ENCODE measurements at regions not wholly inside any gene's neighbourhood (a gene's known extent, or its start where the extent isn't known, plus 50 kb on each side); places are given as distances from the start of the nearest gene placed in this dataset.
"Not testable (repeated sequence)": the region's sequence is repeated elsewhere in the genome, so short reads cannot be mapped to it uniquely, and the experiment has no call there.

GRCh38 chr12:17591005-17591681, 498.9 kb downstream of the RERGL start:
- FAIRE-seq (no peak), DNase-seq (ENCODE audit: insufficient read length, low spot score) (no peak)
- no peak for TF ChIP-seq POLR2A (IDR thresholded peaks at IDR 0.05; ENCODE audit: low read depth, low read length)

- FAIRE-seq (peak; percentile 75), DNase-seq (ENCODE audit: insufficient read length, low spot score) (peak; percentile 7)
- no peak for TF ChIP-seq POLR2A (IDR thresholded peaks at IDR 0.05; ENCODE audit: low read depth, low read length)
Measured at GRCh38 chr12:17588968-17589367, 501.0 kb downstream of the RERGL start.

DNA sequence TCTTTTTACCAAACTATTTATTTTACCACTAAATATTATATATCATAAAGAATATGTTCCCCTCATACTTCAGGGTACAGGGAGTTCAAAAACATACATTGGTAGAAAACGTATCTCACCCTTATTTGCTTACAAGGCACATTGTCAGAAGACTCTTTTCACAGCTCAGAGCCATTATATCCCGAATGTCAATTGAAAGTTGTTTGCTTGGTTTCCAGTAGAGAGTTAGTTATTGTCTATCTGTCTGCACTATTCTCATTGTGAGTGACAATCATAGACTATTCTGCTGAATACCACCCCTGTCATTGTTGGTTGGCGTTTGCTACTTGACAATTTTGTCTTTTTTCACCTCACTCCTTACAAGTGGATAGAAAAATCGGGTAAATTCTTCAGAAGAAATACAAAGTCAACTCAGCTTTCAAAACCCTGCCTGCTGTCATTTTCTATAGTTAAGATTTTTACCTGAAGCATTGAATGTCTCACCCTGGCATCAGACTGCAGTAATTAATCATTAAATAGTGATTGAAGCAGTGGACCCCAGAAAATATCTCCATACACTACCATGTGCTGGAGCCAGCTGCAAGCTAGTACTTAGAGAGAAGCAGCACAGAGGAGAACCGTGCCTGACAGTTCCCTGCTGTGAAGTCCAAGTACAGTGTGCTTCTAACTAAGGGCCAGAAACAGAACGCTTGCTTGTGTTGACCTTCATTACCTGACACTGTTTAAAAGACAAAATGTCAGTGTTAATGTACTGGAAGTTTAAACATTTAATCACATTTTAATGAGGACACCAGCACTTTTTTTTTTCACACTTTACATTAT, 510.6 kb downstream of the RERGL start:
- FAIRE-seq = peak; percentile 11
- TF ChIP-seq POLR2A (IDR thresholded peaks at IDR 0.05; ENCODE audit: low read depth, low read length) = no peak
- no peak for DNase-seq (ENCODE audit: insufficient read length, low spot score)

- DNase-seq (ENCODE audit: insufficient read length, low spot score) (no peak), FAIRE-seq (no peak)
- no peak for TF ChIP-seq POLR2A (IDR thresholded peaks at IDR 0.05; ENCODE audit: low read depth, low read length)
Measured at GRCh38 chr12:17577405-17577804, 512.6 kb downstream of the RERGL start.

- FAIRE-seq = no peak
- TF ChIP-seq POLR2A (IDR thresholded peaks at IDR 0.05; ENCODE audit: low read depth, low read length) = no peak
- no peak for DNase-seq (ENCODE audit: insufficient read length, low spot score)
Measured at GRCh38 chr12:17572250-17572649, 517.7 kb downstream of the RERGL start.

GRCh38 chr12:17571047-17571446, 518.9 kb downstream of the RERGL start:
- no peak for FAIRE-seq
- no peak for TF ChIP-seq POLR2A (IDR thresholded peaks at IDR 0.05; ENCODE audit: low read depth, low read length)
- DNase-seq (ENCODE audit: insufficient read length, low spot score) = no peak

- FAIRE-seq; DNase-seq (ENCODE audit: insufficient read length, low spot score): not testable (repeated sequence)
Measured at GRCh38 chr12:17564630-17565029, 525.4 kb downstream of the RERGL start.

DNA sequence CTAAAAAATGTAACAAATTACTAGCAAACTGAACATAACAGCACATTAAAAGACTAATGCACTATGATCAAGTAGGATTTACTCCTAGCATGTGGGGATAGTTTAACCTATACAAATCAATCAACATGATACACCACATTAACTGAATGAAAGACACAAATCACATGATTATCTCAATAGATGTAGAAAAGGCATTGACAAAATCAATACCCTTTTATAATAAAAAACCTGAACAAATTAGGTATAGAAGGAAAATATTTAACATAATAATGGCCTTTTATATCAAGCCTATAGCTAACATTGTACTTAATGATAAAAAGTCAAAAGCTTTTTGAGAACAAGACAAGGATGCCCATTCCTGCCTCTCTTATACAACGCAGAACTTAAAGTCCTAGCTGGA, 540.0 kb downstream of the RERGL start:
- no peak for TF ChIP-seq POLR2A (IDR thresholded peaks at IDR 0.05; ENCODE audit: low read depth, low read length)
- FAIRE-seq (no peak), DNase-seq (ENCODE audit: insufficient read length, low spot score) (no peak)

GRCh38 chr12:17540921-17541320, 549.1 kb downstream of the RERGL start:
- no peak for TF ChIP-seq POLR2A (IDR thresholded peaks at IDR 0.05; ENCODE audit: low read depth, low read length)
- FAIRE-seq (no peak), DNase-seq (ENCODE audit: insufficient read length, low spot score) (no peak)

DNA sequence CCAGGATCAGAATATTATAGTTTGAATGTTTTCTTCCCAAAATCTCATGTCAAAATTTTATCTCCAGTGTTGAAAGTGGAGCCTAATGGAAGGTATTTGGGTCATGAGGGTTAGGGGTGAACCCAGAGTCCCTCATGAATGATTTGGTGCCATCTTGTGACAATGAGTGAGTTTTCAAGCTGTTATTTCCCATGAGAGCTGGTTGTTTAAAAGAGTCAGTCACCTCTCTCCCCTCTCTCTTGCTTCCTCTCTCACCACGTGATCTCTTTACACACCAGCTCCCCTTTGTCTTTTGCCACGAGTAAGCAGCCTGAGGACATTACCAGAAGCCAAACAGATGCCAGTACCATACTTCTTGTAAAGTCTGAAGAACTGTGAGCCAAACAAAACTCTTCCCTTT, 561.6 kb downstream of the RERGL start:
- no peak for TF ChIP-seq POLR2A (IDR thresholded peaks at IDR 0.05; ENCODE audit: low read depth, low read length)
- DNase-seq (ENCODE audit: insufficient read length, low spot score) = no peak
- FAIRE-seq = no peak

DNA sequence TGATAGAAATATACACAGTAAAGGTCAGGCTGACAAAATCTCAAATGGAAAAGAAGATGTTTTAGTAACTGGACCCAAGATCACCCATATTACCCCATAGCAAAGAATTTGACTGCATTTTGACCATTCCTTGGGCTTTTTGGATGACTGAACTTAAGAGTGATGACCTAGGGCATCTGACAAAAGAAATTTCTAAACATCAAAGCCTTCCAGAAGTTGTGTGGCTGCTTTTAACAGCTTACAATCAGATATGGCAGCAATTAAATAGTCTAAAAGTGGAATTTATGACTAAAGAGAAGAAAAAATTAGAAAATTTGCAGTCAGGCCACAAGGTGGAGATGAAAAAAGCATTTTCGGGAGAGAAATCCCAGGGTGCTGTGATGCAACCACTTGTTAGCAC, 563.0 kb downstream of the RERGL start:
- DNase-seq (ENCODE audit: insufficient read length, low spot score) (no peak), FAIRE-seq (no peak)
- TF ChIP-seq POLR2A (IDR thresholded peaks at IDR 0.05; ENCODE audit: low read depth, low read length) = no peak

DNA sequence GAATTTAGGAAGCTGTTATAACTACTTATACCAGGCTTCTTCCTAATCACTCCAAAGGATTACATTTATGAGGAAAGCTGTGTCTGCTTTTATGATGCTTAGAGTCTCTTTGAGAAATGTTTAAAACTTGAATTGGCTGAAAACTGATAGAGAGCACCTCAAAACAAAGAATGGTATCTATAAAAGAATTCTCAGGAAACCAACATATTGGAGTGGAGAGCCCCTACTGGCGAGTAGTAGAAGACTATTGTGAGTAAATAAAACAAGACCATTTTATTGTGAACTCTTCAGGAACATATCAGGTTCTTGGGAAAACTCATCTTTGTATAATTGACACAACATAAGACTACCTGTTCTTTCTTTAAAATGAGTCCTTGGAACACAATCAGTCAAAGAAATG, 578.6 kb downstream of the RERGL start:
- TF ChIP-seq POLR2A (IDR thresholded peaks at IDR 0.05; ENCODE audit: low read depth, low read length) = no peak
- FAIRE-seq = no peak
- DNase-seq (ENCODE audit: insufficient read length, low spot score) = no peak

DNA sequence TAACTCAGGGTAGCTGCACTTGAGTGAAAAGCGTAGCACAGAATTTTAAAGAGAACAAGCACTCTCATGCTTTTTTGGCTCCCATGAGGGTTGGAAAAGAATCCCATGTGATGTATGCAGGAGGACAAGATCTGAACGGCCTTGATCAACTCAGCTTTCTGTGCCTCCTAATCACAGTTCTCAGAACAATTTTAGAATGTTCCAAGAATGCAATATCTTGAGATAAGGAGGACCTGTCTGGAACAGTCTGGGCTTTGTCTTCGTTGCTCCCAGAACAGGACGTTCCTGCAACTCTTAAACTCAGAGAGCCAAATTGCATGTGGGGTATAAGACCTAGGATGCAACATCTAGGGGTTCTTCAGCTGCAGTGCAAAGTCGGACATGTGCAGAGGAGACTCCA, 582.7 kb downstream of the RERGL start:
- FAIRE-seq (no peak), DNase-seq (ENCODE audit: insufficient read length, low spot score) (no peak)
- TF ChIP-seq POLR2A (IDR thresholded peaks at IDR 0.05; ENCODE audit: low read depth, low read length) = no peak

GRCh38 chr12:17503742-17504141, 586.3 kb downstream of the RERGL start:
- FAIRE-seq = no peak
- no peak for TF ChIP-seq POLR2A (IDR thresholded peaks at IDR 0.05; ENCODE audit: low read depth, low read length)

GRCh38 chr12:17489452-17489851, 600.5 kb downstream of the RERGL start:
- DNase-seq (ENCODE audit: insufficient read length, low spot score) (no peak), FAIRE-seq (no peak)
- TF ChIP-seq POLR2A (IDR thresholded peaks at IDR 0.05; ENCODE audit: low read depth, low read length) = no peak

More at GRCh38 chr12:17503742-17504141, 586.3 kb downstream of the RERGL start:
- DNase-seq (ENCODE audit: insufficient read length, low spot score) = no peak
